GM12874 (cell line): ENCODE measurements at regions not wholly inside any gene's neighbourhood (a gene's known extent, or its start where the extent isn't known, plus 50 kb on each side); places are given as distances from the start of the nearest gene placed in this dataset.
A peak's percentile ranks its signal among the peaks of the same experiment; 100 is the strongest.

Experiments
- TF ChIP-seq, protein P1 (sequence below): IDR thresholded peaks from 2 replicates; pipeline ENCODE4 v1.5.1; 2011; ENCODE audit warnings: low read depth, mild to moderate bottlenecking, control low read depth, low read length, moderate library complexity; ENCODE audit not compliant: insufficient read depth

DNA sequence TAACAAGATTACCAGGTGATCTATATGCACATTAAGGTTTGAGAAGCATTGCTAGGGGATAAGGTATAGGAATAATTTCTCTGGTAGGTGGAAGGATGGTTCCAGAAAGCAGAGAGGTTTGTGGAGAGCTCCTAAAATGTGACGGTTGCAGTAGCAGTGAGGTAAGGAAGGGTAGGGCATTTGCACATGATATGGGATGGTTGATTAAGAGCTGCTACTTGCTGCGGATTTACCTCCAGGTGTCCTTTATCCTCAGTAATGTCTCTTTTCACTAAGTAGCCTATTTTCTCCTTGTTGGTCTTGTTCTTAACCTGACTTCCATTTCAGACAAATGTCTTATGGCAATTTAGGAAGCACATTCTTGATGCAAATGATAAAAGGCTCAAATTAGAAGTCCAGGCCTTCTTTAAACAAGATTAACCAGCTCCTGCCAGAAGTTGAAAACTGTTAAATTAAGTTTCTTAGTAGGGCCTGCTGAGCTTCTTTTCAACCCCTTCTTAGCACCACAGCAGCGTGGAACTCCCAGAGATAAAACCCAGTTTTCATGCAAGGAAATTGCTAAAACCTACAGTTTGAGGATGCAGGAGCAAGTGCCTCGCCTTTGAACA, 231.1 kb upstream of the GADL1 start:
- TF ChIP-seq, protein P1, sequence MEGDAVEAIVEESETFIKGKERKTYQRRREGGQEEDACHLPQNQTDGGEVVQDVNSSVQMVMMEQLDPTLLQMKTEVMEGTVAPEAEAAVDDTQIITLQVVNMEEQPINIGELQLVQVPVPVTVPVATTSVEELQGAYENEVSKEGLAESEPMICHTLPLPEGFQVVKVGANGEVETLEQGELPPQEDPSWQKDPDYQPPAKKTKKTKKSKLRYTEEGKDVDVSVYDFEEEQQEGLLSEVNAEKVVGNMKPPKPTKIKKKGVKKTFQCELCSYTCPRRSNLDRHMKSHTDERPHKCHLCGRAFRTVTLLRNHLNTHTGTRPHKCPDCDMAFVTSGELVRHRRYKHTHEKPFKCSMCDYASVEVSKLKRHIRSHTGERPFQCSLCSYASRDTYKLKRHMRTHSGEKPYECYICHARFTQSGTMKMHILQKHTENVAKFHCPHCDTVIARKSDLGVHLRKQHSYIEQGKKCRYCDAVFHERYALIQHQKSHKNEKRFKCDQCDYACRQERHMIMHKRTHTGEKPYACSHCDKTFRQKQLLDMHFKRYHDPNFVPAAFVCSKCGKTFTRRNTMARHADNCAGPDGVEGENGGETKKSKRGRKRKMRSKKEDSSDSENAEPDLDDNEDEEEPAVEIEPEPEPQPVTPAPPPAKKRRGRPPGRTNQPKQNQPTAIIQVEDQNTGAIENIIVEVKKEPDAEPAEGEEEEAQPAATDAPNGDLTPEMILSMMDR: no peak

DNA sequence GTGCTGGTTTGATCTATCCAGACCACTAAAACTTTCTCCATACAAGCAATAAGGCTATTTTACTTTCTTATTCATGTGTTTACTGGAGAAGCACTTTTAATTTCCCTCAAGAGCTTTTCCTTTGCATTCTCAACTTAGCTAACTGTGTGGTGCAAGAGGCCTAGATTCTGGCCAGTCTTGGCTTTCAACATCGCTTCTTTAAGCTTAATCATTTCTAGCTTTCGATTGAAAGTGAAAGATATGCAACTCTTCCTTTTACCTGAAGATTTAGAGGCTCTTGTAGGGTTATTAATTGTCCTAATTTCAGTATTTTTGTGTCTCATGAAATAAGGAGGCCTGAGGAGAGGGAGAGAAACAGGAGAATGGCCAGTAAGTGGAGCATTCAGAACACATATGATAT, 234.8 kb upstream of the GADL1 start:
- TF ChIP-seq, protein P1: no peak

DNA sequence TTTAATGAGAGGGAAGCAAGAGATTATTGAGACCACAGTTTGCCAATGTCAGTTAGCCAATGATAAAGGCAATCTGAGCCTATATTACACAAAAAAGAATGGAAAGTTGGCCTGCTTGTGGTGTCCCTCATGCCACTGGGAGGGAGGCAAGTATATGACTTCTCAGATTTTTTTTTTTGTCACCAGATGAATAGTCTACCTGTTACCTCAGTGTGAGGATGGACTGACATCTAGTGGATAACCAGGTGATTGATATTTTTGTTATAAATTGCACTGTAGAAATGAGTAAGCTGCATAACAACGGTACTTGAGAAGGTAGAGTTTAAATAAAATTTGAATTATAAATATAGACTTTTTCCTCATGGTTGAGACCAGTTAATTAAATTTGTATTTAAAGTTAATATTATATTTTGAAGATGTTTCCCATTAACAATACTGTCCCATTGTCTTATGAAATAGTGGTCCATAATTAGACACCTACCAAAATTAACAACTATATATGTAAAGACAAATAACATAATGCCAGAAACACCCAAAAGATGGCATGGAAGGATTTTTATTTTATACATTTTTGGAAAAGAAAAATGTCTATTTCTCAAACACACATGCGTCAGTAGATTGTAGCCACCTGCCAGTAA, 237.8 kb upstream of the GADL1 start:
- TF ChIP-seq, protein P1: peak; percentile 30; the same call in 1 of the 2 replicates

DNA sequence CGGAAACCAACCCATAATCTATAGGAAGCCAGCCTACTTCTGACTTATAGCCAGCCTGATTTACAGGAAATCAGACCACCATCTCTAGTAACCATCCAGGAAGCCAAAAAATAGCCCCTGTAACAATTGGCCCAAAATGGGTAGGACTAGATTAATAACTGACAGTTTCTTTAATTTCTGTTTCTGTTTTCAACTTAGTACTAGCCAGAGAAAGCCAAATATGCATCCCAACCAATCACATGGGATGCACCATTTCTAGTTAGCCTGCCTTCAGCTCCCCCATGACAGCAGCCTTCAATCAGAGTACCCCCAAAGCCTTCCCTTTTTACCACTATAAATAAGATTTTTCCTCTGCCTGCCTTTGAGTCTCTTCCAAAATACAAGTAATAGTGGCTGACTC, 239.1 kb upstream of the GADL1 start:
- TF ChIP-seq, protein P1: no peak

DNA sequence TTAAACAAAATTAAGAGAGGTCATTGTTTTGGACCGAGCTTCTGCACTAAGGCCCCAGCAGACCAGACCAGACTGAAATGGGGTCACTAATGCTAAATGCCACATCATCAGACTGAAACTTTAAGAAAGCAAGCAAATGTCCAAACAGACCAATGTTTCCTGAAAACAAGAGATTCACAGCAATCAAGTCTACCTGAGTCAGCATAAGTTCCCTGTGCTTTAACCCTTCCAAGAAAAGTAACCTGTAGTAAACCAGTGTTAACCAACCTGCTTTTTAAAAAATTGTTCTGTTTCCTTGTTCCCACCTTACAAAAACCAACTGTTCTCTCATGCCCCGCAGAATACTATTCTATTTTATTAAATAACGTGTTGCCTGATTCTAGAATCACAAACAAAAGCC, 241.1 kb upstream of the GADL1 start:
- TF ChIP-seq, protein P1: no peak

DNA sequence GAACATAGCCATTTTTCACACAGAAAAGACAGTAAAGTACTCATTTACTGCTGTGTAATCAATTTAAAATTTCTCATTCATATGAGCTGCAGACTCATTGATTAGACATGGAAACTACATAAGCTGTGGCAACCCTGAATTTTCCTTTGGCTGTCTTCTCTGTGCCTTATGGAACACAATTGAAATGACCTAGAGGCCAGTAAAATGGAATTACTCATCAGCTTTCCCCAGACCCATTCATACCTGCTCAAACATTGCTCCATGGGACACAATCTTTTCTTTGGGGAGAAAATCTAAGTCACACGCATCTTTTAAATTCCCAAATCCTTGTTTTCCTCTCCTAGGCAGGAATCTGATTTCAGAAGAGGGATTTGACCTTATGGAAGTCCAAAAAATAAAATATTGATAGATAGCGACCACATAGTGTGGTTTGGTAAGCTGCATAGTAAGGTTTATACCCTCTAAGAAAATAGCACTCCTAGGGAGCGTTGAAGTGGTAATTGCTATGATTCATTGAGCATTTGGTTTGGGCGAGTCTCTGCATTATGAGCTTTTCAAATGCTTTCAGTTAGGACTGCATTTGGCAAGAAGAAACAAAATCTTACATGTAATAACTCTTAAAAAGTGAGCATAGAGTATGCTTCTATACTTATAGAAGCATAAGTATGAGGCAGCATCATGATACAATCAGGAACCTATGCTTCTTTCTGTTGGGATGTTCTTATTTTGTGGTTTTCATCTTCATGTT, 243.4 kb upstream of the GADL1 start:
- TF ChIP-seq, protein P1: no peak

DNA sequence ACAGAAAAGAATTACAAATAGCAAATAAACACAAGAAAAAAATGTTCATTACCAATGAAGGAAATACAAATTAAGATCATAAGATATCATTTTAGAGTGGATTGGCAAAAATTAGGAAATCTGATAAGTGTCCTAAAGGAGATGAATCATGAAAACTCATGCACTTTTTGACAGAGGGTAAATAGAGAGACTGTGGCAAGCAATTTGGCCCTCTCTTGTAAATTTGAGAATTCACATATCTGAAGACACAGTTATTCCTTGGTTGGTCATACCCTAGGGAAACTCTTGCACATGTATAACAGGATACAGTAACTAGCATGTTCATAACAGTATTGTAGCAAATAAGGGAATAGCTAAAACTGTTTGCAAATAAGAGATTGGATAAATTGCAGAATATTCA, 246.0 kb upstream of the GADL1 start:
- TF ChIP-seq, protein P1: no peak
